GM19023 (cell line): ENCODE measurements at regions not wholly inside any gene's neighbourhood (a gene's known extent, or its start where the extent isn't known, plus 50 kb on each side); places are given as distances from the start of the nearest gene placed in this dataset.
"Not testable (repeated sequence)": the region's sequence is repeated elsewhere in the genome, so short reads cannot be mapped to it uniquely, and the experiment has no call there.

ENCODE experiments used
- ATAC-seq: cut with Tn5 transposase; IDR thresholded peaks from one replicate; pipeline ENCODE4 v1.9.1; 2021; ENCODE audit warnings: mild to moderate bottlenecking, moderate library complexity; ENCODE audit not compliant: unreplicated experiment

DNA sequence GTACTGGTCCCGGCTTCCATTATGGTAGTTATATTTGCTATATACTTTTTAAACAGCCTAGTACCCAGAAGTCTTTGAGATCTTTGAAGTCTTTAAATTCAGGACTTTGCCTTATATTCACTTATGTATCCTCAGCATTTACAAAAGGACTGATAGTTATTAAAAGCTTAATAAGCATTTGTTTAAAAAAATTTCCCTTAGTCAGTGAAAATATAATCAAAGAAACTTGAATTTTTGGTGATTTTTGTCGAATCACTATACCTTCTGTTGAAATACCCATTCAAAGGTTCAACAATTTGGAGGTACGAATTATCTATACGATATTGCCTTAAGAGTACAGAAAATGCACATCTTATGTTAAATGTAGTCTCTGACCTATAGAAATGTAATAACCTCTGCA lies 721.4 kb downstream of the NSUN3 start:
- ATAC-seq, result no peak

DNA sequence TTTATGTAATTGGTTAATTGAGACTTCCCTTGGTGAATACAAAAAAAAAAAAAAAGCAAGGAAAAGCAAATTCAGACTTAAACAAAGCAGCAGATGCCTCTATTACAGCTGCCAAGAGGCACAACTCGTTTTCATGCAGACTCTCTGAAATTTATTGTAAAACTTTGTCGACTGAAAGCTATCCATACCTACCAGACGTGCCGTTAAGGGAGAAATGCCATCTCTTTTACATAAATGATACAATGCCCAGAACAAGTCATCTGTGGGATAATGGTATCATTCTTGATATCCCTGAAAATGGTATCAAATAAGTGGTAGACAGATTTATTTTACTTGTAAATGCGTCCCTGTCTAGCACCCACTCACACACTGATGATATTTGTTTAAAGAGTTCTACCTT lies 724.2 kb downstream of the NSUN3 start:
- ATAC-seq, result no peak

DNA sequence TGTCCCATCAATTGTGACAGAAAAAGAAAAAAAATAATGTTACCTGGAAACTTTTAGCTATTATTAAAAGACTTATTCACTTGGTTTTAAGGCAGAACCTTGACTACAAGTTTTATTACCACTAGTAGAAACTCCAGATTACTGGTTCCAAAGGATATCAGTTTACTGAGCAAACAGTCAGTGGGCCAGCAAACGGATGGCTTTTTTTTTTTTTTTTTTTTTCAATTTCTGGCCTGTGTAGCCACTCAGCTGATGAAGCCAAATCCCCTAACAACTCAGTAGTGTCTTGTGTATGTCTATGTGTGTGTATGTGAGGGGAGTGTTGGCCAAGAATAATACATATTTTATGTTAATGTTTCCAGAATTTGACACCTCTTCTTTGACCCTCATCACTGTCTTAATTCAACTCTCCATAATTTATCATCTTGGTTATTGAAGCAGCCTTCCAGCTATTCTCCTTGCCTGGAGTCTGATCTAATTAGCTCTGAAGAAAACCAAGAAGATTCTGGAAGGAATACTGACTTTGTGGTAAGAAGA lies 724.9 kb downstream of the NSUN3 start:
- no peak for ATAC-seq

DNA sequence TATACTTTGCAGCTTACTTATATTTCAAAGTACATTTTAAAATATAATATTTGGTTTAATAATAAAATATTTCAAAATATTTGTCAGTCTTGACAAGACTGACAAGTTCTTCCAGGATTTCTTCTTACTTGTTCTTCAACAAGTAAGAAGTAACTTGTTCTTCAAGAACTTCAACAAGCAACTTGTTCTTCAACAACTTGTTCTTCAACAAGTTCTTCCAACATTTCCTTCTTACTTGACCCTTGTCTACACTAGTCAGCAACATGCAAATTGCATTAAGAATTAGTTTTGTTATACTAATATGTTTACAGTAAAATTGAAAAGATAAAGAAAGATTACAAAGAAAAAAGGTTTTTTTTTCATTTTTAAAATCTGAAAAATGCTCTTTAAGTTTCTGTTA lies 731.7 kb downstream of the NSUN3 start:
- no peak for ATAC-seq

DNA sequence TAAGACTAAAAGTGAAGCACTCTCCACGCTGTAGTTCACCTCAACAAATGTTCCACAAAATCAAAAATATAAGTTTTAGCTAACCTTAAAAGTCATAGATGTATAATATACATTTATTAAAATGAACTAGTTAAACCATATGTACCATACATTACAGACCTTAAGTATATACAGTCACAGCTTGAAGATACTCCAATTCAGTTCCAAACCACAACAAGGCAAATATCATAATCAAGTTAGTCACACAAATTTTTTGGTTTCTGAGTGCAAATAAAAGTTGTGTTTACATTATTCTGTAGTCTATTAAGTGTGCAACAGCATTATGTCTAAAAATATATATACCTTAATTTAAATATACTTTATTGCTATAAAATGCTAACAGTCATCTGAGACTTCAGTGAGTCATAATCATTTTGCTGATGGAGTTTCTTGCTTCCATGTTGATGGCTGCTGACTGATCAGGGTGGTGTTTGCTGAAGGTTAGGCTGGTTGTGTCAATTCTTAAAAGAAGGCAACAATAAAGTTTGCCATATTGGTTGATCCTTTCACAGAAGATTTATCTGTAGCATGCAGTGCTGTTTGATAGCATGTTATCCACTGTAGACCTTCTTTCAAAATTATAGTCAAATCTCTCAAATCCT lies 736.7 kb downstream of the NSUN3 start:
- ATAC-seq, result no peak

DNA sequence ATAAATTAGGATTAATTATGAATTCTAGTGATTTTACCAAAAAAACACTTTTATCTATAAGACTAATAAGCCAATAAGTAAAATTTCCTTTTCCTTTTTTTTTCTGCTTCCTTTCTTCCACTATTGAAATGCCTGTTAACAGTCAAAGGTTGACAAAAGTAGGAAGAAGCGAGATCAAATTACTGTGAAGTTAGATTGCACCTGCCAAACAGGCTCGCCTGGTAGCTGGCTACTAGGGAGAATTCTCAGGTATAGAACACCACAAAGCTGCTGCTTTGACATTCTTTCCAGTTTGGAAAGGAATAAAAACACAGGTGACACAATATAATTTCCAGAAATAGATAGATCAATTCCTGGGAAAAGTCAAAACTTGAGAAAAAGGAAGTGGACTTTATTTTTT lies 749.0 kb downstream of the NSUN3 start:
- ATAC-seq, result no peak

DNA sequence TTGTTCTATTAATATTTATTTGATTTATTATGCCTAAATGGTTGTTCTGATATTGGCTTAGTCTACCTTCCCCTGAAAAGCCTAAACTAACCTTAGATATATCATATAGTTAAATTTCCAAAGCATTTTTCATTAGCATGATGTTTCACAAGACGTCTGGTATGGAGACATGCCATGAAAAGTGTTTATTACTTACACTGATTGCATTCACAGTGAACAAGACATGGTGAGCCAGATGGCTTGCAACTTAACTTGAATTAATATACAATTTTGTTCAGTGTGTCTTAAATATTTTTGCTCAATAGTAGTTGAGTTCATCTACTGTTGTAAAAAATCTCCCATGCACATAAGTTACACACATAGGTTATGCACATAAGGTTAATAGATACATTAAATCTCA lies 758.4 kb downstream of the NSUN3 start:
- no peak for ATAC-seq

DNA sequence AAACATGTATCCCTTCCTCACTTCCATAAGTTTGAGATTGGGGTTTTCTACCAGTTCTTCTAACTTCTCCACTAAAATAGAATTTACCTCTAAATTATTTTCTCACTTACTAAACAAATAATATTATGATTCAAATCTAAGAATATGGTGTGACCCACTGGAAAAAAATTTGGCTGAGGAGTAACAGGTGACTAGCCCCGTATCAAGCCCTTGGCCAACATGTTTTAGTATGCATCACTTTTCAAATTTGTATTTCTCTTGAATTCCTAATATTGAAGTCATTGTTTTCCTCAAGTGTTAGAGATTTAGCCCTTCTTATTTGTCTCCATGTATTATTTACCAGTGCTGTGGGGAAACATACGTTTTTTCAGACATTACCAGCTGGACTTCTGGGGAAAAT lies 759.4 kb downstream of the NSUN3 start:
- ATAC-seq, result no peak

DNA sequence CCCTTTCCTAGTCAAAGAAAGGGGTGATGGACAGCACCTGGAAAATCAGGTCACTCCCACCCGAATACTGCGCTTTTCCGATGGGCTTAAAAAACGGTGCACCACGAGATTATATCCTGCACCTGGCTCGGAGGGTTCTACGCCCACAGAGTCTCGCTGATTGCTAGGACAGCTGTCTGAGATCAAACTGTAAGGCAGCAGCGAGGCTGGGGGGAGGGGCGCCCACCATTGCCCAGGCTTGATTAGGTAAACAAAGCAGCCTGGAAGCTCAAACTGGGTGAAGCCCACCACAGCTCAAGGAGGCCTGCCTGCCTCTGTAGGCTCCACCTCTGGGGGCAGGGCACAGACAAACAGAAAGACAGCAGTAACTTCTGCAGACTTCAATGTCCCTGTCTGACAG lies 783.4 kb downstream of the NSUN3 start:
- ATAC-seq, result not testable (repeated sequence)

DNA sequence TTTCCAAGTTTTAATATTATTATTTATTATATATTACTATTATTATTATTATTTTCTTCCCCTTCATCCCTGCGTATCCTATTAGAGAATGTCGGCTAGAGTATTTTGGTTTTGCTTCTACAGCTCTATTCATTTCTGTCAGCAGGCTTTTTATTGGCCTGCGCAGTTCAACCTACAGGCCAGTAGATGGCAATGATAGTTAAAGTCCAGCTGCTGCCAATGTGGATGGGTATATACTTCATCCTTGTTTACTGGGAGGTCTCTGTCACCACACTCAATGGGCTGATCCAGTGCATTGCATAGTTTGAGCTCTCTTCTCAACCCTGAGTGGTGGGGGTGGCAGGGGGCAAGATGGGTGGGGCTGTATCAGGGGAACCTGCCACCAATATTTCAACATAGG lies 799.8 kb downstream of the NSUN3 start:
- ATAC-seq, result no peak

DNA sequence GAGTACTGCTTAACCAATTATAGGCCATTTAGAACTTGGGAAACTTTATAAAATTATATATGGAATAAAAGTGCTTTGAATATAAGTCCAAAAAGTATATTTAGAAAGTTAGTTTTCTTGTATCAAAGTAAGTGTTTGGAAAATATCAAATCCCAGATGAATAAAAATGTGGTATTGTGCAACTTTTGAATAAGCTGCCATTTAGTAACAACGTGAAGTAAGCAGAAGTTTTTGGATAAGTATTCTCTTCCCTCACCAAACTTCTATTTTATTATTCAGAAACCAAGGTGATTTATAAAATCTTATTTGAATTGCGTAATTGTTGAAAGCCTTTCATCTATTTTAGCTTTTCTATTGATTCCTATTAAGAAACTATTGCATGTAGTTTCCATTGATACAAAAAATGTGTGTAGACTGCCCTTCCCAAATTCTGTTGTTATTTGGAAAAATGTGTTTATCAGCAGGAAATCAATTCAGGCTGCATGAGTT lies 806.2 kb downstream of the NSUN3 start:
- no peak for ATAC-seq

DNA sequence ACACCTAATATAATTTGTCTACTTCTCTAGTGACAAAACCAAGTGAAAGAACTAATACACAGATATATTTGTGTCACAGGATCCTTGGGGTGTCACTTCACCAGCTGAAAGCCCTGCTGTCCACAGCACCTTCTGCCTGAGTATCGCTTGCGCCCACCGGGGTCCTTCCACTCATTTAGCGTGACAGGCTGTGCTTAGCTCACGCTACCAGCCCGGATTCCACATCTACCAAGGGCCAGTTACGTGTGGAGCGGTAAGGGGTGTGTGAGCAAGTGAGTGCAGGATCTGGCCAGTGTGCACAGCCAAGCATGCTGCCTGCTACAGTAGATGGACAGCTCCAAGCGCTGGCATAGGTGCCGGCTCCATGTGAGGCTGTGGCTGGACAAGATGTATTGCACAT lies 810.9 kb downstream of the NSUN3 start:
- no peak for ATAC-seq

DNA sequence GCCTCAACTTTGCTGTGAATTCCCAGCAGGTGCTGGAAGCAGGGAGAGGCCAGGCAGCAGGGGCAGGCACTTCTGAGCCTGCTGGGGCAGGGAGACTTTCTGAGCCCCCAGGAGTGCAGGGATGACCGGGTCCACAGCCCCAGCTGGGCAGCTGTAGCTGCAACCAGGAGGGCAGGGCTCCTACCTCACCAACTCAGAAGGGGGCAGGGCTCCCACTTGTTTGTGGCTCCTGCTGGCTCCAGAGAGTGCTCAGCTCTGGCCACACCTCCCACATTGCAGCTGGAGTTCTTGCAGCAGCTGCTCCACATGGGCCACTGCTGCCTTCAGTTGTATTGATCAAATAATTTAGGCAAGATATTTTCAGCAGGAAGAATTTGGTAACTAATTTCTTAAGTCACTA lies 812.3 kb downstream of the NSUN3 start:
- no peak for ATAC-seq

DNA sequence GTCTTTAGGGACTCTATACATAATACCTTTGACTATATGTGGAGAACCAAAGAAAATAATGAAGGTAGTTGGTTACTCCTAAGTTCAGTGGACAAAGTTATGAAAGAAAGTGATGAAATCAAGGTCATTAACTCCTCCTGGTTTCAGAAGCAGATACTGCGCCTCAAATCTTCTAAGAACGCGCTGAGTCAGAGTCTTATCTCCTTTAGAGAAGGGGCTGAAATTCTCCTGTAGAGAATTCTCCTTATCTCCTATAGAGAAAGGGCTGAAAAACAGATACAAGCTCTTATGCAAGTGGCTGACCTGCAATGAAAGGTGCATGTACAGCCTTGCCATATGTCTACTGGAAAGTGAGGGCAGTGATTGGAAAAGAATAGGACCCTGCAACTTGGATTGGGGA lies 824.2 kb downstream of the NSUN3 start:
- no peak for ATAC-seq

DNA sequence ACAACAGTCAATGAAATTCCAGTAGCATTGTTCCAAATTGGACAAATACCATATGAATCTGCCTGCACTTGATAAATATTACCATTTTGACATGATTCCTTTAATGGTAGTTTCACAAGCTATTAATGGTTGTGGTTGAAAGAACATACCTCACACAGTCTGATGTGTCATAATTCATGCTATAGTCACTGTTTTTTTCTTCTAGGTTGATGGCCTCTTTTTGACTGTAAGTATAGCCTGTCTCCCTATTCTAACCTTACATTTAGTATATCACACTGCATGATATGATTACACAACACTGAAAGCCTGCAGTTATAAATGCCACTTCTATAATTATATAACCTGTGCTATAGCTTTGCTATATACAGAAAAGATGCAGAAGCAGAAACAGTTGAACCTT lies 834.1 kb downstream of the NSUN3 start:
- no peak for ATAC-seq

DNA sequence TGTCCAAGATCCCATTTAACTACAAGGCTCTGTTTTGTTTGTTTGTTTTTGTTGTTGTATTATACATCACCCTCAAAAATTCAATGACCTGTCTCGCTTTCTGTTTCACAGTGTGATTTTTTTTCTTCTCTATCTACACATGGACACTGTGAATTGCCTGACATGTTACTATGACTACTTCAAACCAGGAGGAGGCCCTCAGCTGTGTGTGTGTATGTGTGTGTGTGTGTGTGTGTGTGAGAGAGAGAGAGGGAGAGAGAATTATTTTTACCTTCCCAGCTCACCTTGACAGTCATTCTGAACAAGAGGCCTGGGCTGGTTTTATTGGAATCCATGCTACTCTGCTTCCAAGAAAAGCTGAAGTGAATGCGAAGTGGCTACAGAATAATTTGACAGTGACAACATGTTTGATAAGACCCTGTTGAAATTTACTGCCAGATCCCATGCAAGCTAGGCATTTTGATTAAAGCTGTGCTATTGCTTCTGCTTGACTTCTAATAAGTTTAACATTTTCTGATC lies 841.4 kb downstream of the NSUN3 start:
- ATAC-seq, result no peak

DNA sequence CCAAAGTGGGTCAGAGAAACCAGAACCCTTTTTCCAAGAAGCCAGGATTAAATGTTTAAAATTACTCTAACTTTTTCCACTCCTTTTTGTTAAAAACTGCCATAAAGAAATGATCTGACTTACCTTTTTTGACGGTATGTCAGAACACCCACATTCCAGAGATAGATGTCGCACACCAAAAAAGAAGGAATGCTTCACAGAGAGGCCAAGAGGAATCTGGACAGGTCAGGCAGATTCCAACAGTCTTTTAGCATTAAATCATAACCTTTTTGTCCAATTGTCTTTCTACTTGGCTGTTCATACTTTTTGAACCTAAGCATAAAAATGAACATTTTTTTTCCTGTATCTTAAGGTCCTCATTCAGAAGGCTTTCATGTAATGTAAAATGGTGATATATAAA lies 846.9 kb downstream of the NSUN3 start:
- ATAC-seq, result no peak

DNA sequence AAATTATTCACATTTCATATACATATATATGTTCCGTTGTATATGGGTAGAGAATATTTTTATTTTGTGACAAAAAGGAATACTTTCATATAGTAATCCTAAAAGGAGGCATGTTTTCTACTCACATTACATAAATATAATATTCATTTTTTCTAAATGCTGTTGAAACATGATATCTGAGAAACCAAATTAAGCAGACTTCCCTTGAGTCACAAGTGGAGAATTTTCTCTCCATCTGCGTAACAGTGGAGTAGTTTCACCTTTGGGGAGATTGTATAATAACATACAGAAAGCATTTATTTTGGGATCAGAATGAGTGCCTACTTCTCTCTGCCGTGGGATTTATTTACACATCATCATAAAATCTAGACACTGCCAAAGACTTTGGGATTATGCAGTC lies 849.8 kb downstream of the NSUN3 start:
- ATAC-seq, result no peak

DNA sequence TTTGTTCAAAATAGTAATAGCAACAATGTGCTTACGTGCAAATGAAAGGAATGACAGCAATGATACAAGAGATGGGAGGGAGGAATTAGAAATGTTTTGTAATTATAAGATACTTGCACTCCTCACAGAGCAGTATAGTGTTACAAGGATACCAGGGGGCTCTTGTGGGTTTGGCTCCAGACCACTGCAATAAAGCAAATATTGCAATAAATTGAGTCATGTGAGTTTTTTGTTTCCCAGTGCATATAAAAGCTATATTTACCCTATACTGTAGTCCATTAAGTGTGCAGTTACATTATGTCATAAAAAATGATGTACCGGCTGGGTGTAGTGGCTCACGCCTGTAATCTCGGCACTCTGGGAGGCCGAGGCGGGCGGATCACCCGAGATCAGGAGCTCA lies 864.3 kb downstream of the NSUN3 start:
- ATAC-seq, result no peak

DNA sequence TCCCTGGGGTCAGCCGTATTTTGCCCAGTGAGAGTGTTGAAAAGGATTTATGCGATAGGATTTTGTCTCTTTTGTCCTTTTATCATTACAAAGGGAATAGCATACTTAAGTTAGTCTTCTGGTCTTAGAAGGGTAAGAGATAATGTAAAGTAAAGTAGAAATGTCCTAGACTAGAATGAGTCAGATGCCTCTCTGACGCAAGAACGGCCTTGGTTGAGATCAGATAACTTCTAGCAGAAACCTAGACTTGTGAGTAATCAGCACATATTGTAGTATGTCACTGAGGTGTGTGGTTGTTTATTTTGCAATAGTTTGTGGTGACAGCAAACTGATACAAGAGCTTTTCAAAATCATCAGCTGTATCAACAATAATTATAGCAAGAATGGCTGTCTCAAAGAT lies 866.1 kb downstream of the NSUN3 start:
- no peak for ATAC-seq

DNA sequence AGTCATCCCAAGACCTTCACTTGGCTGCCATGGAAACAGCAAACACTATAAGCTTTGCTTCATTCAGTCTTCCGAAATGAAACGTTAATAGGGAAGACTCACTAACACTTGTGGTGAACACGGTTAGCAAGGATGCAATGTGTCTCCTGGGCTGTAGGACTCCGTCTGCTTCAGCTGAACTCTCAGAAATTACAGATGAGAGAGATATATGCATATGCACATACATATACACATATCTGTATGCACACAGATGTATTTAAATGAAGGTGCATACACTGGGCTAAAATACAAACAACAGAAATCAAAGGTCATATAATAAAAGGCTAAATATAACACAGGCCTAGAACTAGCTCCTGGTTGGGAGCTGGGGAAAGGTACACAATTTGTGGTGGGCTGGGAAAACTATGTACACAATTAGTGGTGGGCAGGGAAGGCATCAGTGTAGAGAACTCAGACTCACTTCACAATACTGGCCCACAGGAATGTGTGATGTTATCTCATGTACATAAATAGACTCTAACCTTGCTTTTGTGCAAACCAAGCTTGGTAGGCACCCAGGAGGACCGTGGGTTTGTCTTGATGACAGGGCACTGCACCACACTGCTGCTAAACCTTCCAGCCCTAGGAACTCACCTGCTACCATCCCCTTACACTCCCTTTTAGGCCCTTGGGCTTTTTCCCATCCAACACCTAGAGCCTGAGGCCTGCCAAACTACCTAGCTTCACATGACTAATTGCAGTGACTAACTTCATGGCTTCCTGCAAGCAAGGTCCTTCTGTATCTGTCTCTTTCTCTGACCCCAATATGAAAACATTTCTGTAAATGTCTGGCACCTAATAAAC lies 873.1 kb downstream of the NSUN3 start:
- no peak for ATAC-seq

DNA sequence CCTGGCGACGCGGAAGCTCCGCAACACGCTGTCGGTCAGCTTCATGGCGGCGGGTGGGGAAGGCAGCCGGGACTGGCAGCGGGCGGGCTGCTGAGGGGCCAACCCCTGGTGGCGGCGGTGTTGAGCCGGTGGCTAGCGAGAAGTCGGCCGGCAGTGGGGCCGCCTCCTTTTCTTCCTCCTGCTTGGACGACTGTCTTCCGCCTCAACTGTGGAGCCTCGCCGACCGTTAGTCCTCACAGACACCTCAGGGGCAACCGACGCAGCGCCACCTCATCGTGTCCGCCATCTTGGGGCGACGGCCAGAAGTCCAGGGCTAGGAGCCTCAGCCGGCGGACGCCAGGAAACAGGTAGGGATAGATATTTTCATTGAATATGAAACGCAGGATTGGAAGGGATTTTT lies 875.1 kb downstream of the NSUN3 start:
- no peak for ATAC-seq
